IMR-90 (cell line): ENCODE measurements at regions not wholly inside any gene's neighbourhood (a gene's known extent, or its start where the extent isn't known, plus 50 kb on each side); places are given as distances from the start of the nearest gene placed in this dataset.

Source experiments
- ATAC-seq: fragments of 200-7000 bp; cut with Tn5 transposase; 2 replicates; pipeline ENCODE4 v1.9.1; 2020; ENCODE audit warnings: low read depth, mild to moderate bottlenecking, moderate library complexity
- BruUV-seq: library from RNA; stranded (reverse); fragments of 400-500 nt; replicated peaks from 2 replicates; lab custom pipeline; 2021; lab: Mats Ljungman, UMichigan
- CTCF ChIA-PET: fragments of 300-600 bp; formaldehyde crosslinking; extraction: SDS; loops from one replicate; lab custom pipeline; 2021; ENCODE audit warnings: antibody characterized with exemption; lab: Yijun Ruan, JAX
- POLR2A ChIA-PET: fragments of 300-600 bp; sonication (Branson Sonifier 250); formaldehyde crosslinking; loops from one replicate; lab custom pipeline; 2022; ENCODE audit warnings: antibody characterized with exemption; ENCODE audit not compliant: unreplicated experiment; lab: Charles Lee
- DNase-seq: peaks from one replicate; pipeline ENCODE4 v3.0.0; 2013
- H2AFZ ChIP-seq: replicated peaks from 2 replicates; pipeline ENCODE3; 2013; ENCODE audit warnings: low read length, mild to moderate bottlenecking; ENCODE audit not compliant: poor library complexity
- H2AK5ac ChIP-seq: 2 replicates; pipeline ENCODE4 v1.6.1; 2013; ENCODE audit warnings: low read depth, low read length, inconsistent platforms
- H2AK9ac ChIP-seq: replicated peaks from 2 replicates; pipeline ENCODE3; 2013; ENCODE audit warnings: mild to moderate bottlenecking, low read depth, low read length, moderate library complexity; ENCODE audit not compliant: poor library complexity
- H2BK120ac ChIP-seq: 2 replicates; pipeline ENCODE4 v1.6.1; 2013; ENCODE audit warnings: low read depth, low read length, inconsistent platforms
- H2BK15ac ChIP-seq: 3 replicates; pipeline ENCODE4 v1.6.1; 2013; ENCODE audit warnings: low read depth, low read length, inconsistent platforms
- H2BK20ac ChIP-seq: 2 replicates; pipeline ENCODE4 v1.6.1; 2013; ENCODE audit warnings: low read depth, mild to moderate bottlenecking, inconsistent platforms, low read length, moderate library complexity
- H2BK5ac ChIP-seq: 2 replicates; pipeline ENCODE4 v1.6.1; 2013; ENCODE audit warnings: mild to moderate bottlenecking, low read depth, low read length, inconsistent platforms; ENCODE audit not compliant: poor library complexity, severe bottlenecking
- H3K14ac ChIP-seq: replicated peaks from 2 replicates; pipeline ENCODE4 v1.6.1; 2013; ENCODE audit warnings: low read depth, low read length, inconsistent platforms
- H3K18ac ChIP-seq: 2 replicates; pipeline ENCODE4 v1.6.1; 2013; ENCODE audit warnings: low read depth, low read length, control low read depth
- H3K23ac ChIP-seq: 2 replicates; pipeline ENCODE4 v1.6.1; 2013; ENCODE audit warnings: low read depth, low read length, inconsistent platforms
- H3K27ac ChIP-seq: 2 replicates; pipeline ENCODE4 v1.5.1; 2013; ENCODE audit warnings: mild to moderate bottlenecking, control low read depth, low read length; ENCODE audit not compliant: insufficient read depth
- H3K27me3 ChIP-seq: 2 replicates; pipeline ENCODE4 v1.6.1; 2013; ENCODE audit warnings: low read length; ENCODE audit not compliant: control insufficient read depth, insufficient read depth
- H3K36me3 ChIP-seq: 2 replicates; pipeline ENCODE4 v1.6.1; 2013; ENCODE audit warnings: low read length, mixed read lengths; ENCODE audit not compliant: control insufficient read depth, insufficient read depth
- H3K4ac ChIP-seq: 2 replicates; pipeline ENCODE4 v1.6.1; 2013; ENCODE audit warnings: low read depth, low read length, inconsistent platforms
- H3K4me1 ChIP-seq: 2 replicates; pipeline ENCODE4 v1.6.1; 2013; ENCODE audit warnings: low read length, mixed read lengths; ENCODE audit not compliant: control insufficient read depth, insufficient read depth
- H3K4me2 ChIP-seq: 2 replicates; pipeline ENCODE4 v1.6.1; 2013; ENCODE audit warnings: low read depth, mild to moderate bottlenecking, control low read depth, low read length, moderate library complexity
- H3K4me3 ChIP-seq: 2 replicates; pipeline ENCODE4 v1.5.1; 2013; ENCODE audit warnings: low read depth, mild to moderate bottlenecking, control low read depth, low read length, moderate library complexity; ENCODE audit not compliant: insufficient read depth
- H3K56ac ChIP-seq: 2 replicates; pipeline ENCODE4 v1.6.1; 2013; ENCODE audit warnings: low read length, inconsistent platforms; ENCODE audit not compliant: insufficient read depth; ENCODE audit errors: extremely low read depth
- H3K79me1 ChIP-seq, 2 experiments: 2 replicates each; pipeline ENCODE4 v1.6.1; 2013; ENCODE audit warnings: low read length in 2 of 2, inconsistent platforms in 1 of 2, low read depth in 1 of 2
- H3K9ac ChIP-seq: 2 replicates; pipeline ENCODE4 v1.6.1; 2013; ENCODE audit warnings: low read depth, low read length, control low read depth
- H3K9me1 ChIP-seq: 2 replicates; pipeline ENCODE4 v1.6.1; 2013; ENCODE audit warnings: low read length, inconsistent platforms; ENCODE audit not compliant: insufficient read depth
- H3K9me3 ChIP-seq: 2 replicates; pipeline ENCODE4 v1.6.1; 2013; ENCODE audit warnings: low read length; ENCODE audit not compliant: control insufficient read depth, insufficient read depth
- H4K20me1 ChIP-seq: 2 replicates; pipeline ENCODE4 v1.6.1; 2013; ENCODE audit warnings: low read length, inconsistent platforms; ENCODE audit not compliant: insufficient read depth
- H4K5ac ChIP-seq: 2 replicates; pipeline ENCODE4 v1.6.1; 2013; ENCODE audit warnings: mild to moderate bottlenecking, low read depth, low read length, control low read depth
- H4K8ac ChIP-seq, 2 experiments: 2 replicates each; pipeline ENCODE4 v1.6.1; 2013; ENCODE audit warnings: low read depth in 2 of 2, low read length in 2 of 2, control low read depth in 1 of 2, inconsistent platforms in 1 of 2
- H4K91ac ChIP-seq: 2 replicates; pipeline ENCODE4 v1.6.1; 2013; ENCODE audit warnings: low read depth, low read length, inconsistent platforms; ENCODE audit not compliant: insufficient read depth
- BHLHE40 ChIP-seq: fragments of 150-350 bp; IDR thresholded peaks from 2 replicates; pipeline ENCODE4 v1.6.1; 2016; ENCODE audit warnings: mild to moderate bottlenecking, low read depth, low read length
- CEBPB ChIP-seq: IDR thresholded peaks from 2 replicates; pipeline ENCODE4 v1.6.1; 2012; ENCODE audit warnings: low read depth, low read length, improper control_type of control experiment
- CHD1 ChIP-seq: IDR thresholded peaks from 2 replicates; pipeline ENCODE4 v1.6.1; 2012; ENCODE audit warnings: low read depth, low read length, improper control_type of control experiment
- CTCF ChIP-seq: conservative IDR thresholded peaks from 2 replicates; pipeline ENCODE4 v1.5.1; 2012; ENCODE audit warnings: mild to moderate bottlenecking, low read depth, low read length, improper control_type of control experiment
- ELK1 ChIP-seq: fragments of 150-350 bp; IDR thresholded peaks from 2 replicates; pipeline ENCODE4 v1.6.1; 2016; ENCODE audit warnings: low read depth, mild to moderate bottlenecking, low read length, moderate library complexity, borderline replicate concordance
- FOS ChIP-seq: fragments of 150-350 bp; IDR thresholded peaks from 2 replicates; pipeline ENCODE4 v1.6.1; 2016; ENCODE audit warnings: low read depth, low read length
- MXI1 ChIP-seq: IDR thresholded peaks from 2 replicates; pipeline ENCODE4 v1.6.1; 2012; ENCODE audit warnings: low read depth, mild to moderate bottlenecking, low read length, moderate library complexity, borderline replicate concordance
- NFE2L2 ChIP-seq: fragments of 150-350 bp; IDR thresholded peaks from 2 replicates; pipeline ENCODE4 v1.6.1; 2016; ENCODE audit warnings: low read depth, mild to moderate bottlenecking, low read length
- POLR2A ChIP-seq: IDR thresholded peaks from 2 replicates; pipeline ENCODE4 v1.6.1; 2012; ENCODE audit warnings: mild to moderate bottlenecking, low read depth, low read length
- RAD21 ChIP-seq: IDR thresholded peaks from 2 replicates; pipeline ENCODE4 v1.6.1; 2012; ENCODE audit warnings: low read length, improper control_type of control experiment
- RCOR1 ChIP-seq: IDR thresholded peaks from 2 replicates; pipeline ENCODE4 v1.6.1; 2012; ENCODE audit warnings: mild to moderate bottlenecking, low read length, improper control_type of control experiment; ENCODE audit not compliant: insufficient replicate concordance
- SMC3 ChIP-seq: fragments of 150-350 bp; IDR thresholded peaks from 2 replicates; pipeline ENCODE4 v1.6.1; 2016; ENCODE audit warnings: low read depth, mild to moderate bottlenecking, antibody characterized with exemption, low read length, moderate library complexity
- WGBS, 2 experiments: methylation state at CpG; one replicate each; pipeline versions ENCODE4 v1.1.5 to v1.1.7; 2013; ENCODE audit warnings: missing lambda C conversion rate in 2 of 2; ENCODE audit not compliant: insufficient read length in 1 of 2; ENCODE audit errors: extremely low coverage in 2 of 2; 5-methylcytosine and 5-hydroxymethylcytosine counted together
- dilution Hi-C: fragments of 300-500 bp; cut with HindIII; formaldehyde crosslinking; loops from one replicate; pipeline ENCODE4 v1.14.3; 2018; ENCODE audit warnings: low sequenced_read_pairs; ENCODE audit not compliant: unreplicated experiment
- in situ Hi-C: fragments of 300-500 bp; cut with MboI; formaldehyde crosslinking; loops from 3 replicates; pipeline ENCODE4 v1.14.3; 2019; ENCODE audit warnings: low sequenced_read_pairs, inconsistent platforms, mixed read lengths
- intact Hi-C: fragments of 100-400 bp; cut with micrococcal nuclease; formaldehyde crosslinking; loops from 2 replicates; pipeline ENCODE4 v1.10.0; 2022

GRCh38 chr6:104608101-104608500 is 251.6 kb downstream of the HACE1 start:
- Histone ChIP-seq H2AFZ (no peak overlapping the region), H2BK5ac (no peak overlapping the region), H3K4me1 (no peaks in the 10 kb centered on the region), H2AK9ac (no peak overlapping the region), H3K9me1 (no peaks in the 10 kb centered on the region), H3K9me3 (no peaks in the 10 kb centered on the region), H3K27ac (no peak overlapping the region), H3K56ac (no peak overlapping the region), H3K23ac (no peak overlapping the region), H3K4ac (no peak overlapping the region), H2BK20ac (no peak overlapping the region), H2AK5ac (no peak overlapping the region), H4K91ac (no peak overlapping the region), H4K20me1 (no peaks in the 10 kb centered on the region), H3K14ac (no peak overlapping the region), H3K9ac (no peak overlapping the region), H4K8ac (no peak overlapping the region), H3K18ac (no peak overlapping the region), H4K5ac (no peak overlapping the region), H3K79me1 (no peaks in the 10 kb centered on the region), H3K4me2 (no peak overlapping the region), H3K4me3 (no peak overlapping the region), H3K36me3 (no peaks in the 10 kb centered on the region), H3K27me3 (no peaks in the 10 kb centered on the region; the same call in 1 of the 2 replicates), H2BK120ac (no peak overlapping the region), H2BK15ac (no peak overlapping the region)
- ChIA-PET POLR2A (no interaction called here), CTCF (no interaction called here)
- WGBS, 2 experiments, result no CpG with 5 or more reads among the region's 5 CpGs
- DNase-seq (no peak), ATAC-seq (no peak)
- in situ Hi-C loops, result no loop called here
- intact Hi-C loops, result no loop called here
- dilution Hi-C loops, result no loop called here
- no TSS peak for BruUV-seq
- TF ChIP-seq RAD21 (no peak), SMC3 (no peak), BHLHE40 (no peak), RCOR1 (no peak), NFE2L2 (no peak), MXI1 (no peak), POLR2A (no peak), CEBPB (no peak), CTCF (no peak), FOS (no peak), CHD1 (no peak), ELK1 (no peak)
